ENCODE measurements at regions not wholly inside any gene's neighbourhood (a gene's known extent, or its start where the extent isn't known, plus 50 kb on each side); places are given as distances from the start of the nearest gene placed in this dataset.

- TF ChIP-seq POLR2AphosphoS5 (IDR thresholded peaks at IDR 0.05) = no peak
- TF ChIP-seq, protein P1, sequence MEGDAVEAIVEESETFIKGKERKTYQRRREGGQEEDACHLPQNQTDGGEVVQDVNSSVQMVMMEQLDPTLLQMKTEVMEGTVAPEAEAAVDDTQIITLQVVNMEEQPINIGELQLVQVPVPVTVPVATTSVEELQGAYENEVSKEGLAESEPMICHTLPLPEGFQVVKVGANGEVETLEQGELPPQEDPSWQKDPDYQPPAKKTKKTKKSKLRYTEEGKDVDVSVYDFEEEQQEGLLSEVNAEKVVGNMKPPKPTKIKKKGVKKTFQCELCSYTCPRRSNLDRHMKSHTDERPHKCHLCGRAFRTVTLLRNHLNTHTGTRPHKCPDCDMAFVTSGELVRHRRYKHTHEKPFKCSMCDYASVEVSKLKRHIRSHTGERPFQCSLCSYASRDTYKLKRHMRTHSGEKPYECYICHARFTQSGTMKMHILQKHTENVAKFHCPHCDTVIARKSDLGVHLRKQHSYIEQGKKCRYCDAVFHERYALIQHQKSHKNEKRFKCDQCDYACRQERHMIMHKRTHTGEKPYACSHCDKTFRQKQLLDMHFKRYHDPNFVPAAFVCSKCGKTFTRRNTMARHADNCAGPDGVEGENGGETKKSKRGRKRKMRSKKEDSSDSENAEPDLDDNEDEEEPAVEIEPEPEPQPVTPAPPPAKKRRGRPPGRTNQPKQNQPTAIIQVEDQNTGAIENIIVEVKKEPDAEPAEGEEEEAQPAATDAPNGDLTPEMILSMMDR (IDR thresholded peaks at IDR 0.05) = no peak
These were observed 129.4 kb downstream of the INHBA start for GRCh38 chr7:41573443-41573842.
